HG03097 (cell line): ENCODE measurements at regions not wholly inside any gene's neighbourhood (a gene's known extent, or its start where the extent isn't known, plus 50 kb on each side); places are given as distances from the start of the nearest gene placed in this dataset.
"Not testable (repeated sequence)": the region's sequence is repeated elsewhere in the genome, so short reads cannot be mapped to it uniquely, and the experiment has no call there.

Experiments used
- ATAC-seq: cut with Tn5 transposase; IDR thresholded peaks from one replicate; pipeline ENCODE4 v1.9.1; 2021; ENCODE audit not compliant: unreplicated experiment, low FRiP score

DNA sequence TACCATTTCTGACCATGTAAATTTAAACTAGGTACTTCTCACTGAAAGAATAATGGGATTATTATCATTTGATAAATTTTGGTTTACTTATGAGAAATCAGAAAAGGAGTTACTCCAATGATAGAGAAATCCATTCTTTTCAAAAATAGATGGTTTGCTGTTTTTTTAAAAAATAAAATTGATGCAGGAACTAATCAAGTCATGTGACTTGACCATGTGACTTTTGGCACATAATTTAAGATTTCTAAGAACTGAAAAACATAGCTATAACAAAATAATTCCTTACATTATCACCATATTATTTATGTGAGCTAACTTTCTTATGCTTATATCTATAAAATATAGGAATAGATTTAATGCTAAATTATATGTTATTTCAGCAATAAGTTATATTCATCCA is 247.1 kb upstream of the FIGN start:
- no peak for ATAC-seq

DNA sequence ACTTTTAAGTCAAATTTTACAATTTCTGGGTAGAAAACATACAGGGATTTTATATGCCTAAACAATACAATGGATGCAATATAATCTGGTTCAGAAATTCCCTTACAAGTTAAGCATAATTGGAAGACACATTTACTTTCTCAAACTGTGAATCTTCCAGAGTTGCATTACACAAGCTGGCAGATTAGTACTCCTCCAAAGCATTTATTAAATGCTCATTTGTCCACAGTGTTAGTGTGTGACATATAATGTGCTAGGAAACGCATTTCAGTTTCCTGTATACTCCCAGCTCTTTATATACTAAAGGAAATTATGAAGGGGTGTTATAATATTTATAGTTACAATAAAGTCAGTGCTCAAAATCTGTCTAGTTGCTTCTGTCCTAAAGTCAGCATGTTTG is 239.0 kb upstream of the FIGN start:
- ATAC-seq: no peak

DNA sequence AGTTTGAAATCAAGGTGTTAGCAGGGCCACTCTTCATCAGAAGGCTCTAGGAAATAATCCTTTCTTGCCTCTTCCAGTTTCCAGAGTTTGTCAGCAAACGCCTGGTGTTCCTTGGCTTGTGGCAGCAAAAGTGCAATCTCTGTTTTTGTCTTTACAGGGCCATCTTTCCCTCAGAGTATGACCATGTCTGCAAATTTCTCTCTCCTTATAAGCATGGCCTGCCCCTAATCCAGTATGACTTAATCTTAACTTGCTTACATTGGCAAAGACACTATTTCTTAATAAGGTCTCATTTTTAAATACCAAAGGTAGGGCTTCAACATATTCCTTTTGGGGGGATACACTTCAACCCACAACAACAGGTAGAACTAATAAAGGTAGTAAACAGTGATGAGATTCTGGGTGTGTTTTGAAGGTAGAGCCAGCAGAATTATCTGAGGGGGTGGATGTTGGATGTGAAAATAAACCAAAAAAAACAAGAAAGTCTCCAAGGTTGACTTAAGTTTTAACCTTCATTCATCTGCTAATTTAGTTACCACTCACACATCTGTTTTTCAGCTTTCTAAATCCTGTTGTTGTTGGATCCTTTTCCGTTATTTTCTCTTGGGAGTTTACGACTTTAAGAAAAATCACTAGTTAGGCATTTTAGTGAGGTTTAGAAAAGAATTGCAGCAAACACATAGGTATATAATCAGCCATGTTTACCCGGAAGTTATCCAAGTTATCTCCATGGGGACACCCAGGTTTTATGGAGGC is 234.4 kb upstream of the FIGN start:
- no peak for ATAC-seq

DNA sequence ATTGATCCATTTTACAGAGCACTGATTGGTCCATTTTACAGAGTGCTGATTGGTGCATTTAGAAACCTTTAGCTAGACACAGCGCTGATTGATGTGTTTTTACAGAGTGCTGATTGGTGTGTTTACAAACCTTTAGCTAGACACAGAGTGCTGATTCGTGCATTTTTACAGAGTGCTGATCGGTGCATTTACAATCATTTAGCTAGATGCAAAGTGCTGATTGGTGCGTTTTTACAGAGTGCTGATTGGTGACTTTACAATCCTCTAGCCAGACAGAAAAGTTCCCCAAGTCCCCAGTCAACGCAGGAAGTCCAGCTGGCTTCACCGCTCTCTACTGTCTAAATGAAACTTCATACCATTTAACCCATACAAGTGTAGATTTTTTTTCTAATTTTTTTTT is 228.5 kb upstream of the FIGN start:
- ATAC-seq: not testable (repeated sequence)

DNA sequence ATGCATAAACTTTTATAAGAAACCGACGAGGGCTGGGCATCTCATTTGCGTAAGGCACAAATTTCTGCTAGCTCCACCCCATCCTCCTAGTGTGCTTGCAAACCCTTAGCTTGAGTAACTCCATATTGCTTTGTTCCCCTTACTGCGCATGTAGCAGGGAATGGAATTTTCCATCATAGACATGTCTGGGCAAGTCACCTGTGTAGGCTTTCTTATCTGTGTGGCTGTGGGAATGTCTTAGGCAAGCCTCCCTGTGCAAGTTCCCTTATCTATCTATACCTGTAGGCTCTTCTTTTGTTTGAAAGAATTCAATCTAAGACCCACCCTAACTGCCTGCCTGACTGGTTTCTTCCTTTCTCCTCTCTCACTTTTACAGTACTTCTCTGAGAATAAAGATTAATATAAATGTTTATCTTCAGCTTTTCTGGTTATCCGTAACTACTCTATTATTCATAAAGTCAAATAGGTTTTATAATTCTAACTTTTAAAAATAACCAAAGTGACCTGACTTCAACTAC is 217.6 kb upstream of the FIGN start:
- no peak for ATAC-seq

DNA sequence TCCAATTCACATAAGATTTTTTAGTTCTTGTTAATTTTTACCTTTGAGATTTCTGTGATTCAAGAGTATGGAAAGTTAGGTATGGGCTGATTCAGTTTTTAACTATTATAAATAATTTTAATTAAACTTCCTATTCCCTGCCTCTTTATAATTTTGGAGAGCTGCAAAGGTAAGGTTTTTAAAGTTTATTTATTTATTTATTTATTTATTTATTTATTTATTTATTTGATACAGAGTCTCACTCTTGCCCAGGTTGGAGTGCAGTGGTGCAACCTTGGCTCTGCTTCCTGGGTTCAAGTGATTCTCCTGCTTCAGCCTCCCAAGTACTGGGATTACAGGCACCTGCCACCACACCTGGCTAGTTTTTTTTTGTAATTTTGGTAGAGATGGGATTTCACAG is 215.5 kb upstream of the FIGN start:
- no peak for ATAC-seq

DNA sequence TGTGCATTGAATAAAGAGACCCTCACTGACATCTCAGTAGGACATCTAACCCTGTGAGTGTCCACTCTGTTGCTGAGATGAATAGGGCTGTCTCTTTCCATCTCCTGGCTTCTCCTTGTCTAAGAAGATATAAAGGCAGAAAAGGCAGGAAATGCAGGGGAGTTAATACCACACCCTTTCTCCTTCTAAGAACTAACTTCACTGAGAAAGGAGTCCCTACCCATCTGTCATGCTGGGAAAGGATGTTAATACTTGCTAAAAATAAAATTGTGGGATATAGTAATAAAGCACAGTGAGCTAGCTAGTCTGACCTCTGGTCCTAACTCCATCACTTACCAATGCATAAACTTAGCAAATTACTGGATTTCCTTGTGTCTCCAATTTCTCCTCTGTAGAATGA is 213.9 kb upstream of the FIGN start:
- no peak for ATAC-seq

DNA sequence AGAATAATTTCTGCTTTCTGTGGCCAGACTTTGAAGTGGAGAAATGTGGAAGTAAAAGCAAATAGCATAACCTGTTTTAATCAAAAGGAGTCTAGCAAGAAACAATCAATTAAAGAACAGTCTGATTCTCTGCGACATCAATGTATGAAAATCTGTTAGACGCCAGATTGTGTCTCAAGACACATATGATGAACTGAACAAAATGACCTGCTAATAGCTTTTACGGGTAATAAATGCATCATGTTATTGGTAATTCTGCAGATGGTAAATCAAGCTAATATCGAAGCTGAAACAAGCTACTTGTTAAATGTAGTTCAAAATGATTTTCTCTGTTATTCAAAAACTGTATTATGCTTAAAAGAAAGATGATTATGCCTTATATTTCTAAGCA is 208.5 kb upstream of the FIGN start:
- no peak for ATAC-seq

DNA sequence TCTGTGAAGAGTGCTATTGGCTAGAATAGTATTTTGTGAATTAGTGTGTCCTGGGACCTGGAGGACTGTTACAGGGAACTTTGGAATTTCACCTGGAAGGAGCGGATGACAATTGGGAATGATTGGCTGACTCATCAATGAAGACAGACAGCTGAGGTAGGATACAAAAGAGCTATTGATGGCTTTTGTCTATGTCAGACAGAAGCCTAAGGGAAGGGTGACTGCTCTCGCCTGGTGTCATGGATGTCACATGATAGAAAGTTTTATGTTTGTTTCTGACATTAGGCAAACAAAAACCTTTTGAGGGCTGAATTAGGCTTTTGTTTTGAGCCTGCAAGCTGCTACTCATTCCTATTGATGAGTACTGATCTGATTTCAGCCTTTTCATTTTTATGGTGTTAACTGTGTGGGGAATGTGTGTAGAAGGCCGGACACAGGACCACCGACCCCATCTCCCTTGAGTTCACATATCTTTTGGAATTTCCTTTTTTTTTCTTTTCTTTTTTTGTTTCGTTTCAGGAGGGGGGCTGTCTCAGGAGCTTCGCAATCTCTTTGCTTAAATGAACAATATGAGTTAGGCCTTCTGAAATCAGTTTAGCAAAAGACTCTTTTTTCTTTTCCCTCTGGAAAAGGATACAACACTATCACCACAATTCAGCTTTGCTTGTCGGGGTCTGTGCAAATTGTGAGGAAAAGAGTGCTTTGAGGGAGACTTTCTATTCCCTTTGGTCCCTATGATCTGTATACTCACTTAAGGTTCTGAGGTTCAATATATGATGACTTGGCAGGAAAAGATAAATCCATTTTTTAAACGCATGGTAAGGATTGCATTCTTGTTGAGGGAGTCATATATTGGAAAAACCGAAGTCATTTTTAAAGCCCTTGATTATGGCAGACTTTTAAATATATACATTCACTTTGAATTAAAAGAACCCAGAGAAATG is 207.9 kb upstream of the FIGN start:
- no peak for ATAC-seq

DNA sequence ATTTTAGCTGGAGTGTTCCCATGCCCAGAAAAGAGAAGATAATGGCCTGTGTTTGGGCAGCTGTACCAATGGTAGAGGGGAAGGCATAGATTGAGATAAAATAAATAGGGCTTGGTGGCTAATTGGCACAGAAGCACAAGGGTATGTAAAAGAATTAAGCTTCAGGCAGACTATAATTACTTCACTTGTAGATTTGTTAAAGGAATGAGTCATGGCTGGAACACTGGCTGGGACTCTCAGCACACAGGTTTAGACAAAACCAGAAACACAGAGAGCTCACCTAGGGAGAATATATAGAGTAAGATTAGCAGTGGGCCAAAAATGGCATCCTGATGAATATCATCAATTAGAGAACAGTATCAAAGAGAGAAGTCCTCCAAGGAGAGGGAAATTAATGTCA is 198.3 kb upstream of the FIGN start:
- ATAC-seq: no peak

DNA sequence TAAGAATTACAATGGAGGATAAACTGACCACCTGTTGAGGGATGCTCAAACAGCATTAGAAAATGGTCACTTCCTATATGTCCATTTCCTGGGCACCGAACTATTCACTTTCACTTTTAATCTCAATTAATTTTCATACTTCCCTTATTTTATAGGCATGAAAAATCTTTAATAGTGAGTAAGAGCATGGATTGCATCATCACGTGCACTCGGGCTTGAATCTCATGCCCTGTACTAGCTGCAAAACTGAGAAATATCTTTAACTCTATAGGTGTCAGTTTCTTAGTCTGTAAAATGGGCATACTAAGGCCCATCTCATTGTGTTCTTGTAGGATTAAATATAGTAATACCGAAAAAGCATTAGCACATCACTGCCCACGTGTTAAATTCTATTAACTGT is 183.9 kb upstream of the FIGN start:
- ATAC-seq: no peak

DNA sequence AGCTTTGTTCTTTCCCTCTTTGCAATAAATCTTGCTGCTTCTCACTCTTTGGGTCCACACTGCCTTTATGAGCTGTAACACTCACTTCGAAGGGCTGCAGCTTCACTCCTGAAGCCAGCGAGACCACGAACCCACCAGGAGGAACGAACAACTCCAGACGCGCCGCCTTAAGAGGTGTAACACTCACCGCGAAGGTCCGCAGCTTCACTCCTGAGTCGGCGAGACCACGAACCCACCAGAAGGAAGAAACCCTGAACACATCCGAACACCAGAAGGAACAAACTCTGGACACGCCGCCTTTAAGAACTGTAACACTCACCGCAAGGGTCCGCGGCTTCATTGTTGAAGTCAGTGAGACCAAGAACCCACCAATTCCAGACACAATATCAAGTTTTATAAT is 178.7 kb upstream of the FIGN start:
- ATAC-seq: not testable (repeated sequence)

DNA sequence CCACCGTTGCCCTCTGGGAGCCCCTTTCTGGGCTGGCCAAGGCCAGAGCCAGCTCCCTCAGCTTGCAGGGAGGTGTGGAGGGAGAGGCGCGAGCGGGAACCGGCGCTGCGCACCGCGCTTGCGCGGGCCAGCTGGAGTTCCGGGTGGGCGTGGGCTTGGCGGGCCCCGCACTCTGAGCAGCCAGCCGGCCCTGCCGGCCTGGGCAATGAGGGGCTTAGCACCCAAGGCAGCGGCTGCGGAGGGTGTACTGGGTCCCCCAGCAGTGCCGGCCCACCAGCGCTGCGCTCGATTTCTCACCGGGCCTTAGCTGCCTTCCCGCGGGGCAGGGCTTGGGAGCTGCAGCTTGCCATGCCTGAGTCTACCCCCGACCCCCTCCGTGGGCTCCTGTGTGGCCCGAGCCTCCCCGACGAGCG is 177.7 kb upstream of the FIGN start:
- not testable (repeated sequence) for ATAC-seq

DNA sequence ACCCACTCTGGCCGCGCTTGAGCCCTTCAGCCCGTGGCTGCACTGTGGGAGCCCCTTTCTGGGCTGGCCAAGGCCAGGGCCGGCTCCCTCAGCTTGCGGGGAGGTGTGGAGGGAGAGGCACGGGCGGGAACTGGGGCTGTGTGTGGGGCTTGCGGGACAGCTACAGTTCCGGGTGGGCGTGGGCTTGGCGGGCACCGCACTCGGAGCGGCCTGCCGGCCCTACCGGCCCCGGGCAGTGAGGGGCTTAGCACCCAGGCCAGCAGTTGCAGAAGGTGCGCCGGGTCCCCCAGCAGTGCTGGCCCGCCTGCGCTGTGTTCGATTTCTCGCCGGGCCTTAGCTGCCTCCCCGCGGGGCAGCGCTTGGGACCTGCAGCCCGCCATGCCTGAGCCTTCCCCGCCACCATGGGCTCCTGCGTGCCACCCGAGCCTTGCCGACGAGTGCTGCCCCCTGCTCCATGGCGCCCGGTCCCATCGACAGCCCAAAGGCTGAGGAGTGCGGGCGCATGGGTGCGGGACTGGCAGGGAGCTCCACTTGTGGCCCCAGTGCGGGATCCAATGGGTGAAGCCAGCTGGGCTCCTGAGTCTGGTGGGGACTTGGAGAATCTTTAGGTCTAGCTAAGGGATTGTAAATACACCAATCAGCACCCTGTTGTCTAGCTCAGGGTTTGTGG is 173.7 kb upstream of the FIGN start:
- ATAC-seq: no peak

DNA sequence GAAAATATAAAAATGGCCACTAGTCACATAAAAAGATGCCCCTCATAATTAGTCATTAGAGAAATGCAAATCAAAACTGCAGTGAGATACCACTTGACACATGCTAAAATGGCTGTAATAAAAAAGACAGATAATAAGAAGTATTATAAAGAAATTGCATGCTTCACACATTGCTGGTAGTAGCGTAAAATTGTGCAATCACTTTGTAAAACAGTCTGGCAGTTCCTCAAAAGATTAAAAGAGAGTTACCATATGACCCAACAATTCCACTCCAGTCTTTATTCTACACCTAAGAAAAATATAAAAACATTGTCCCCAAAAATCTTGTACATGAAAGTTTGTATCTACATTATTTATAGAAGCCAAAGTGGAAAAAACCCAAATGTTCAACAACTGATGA is 170.6 kb upstream of the FIGN start:
- ATAC-seq: no peak

DNA sequence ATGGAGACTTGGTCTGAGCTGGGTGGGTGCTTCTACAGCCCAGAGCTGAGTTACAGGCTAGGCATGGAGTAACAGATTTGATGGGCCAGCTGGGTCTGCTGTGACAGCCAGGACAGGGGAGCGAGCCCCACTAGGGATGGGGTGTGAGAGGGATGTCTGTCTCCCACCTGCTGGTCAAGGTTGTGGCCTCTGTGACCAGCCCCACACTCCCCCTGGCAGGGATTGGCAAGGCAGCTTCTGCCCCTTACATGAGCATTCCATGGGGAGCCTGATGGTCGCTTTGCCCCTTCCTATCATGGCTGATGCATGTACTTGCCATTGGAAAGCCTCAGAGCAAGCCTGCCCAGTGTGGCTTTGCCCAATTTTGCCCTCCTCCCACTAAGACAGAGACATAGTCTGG is 162.0 kb upstream of the FIGN start:
- ATAC-seq: no peak

DNA sequence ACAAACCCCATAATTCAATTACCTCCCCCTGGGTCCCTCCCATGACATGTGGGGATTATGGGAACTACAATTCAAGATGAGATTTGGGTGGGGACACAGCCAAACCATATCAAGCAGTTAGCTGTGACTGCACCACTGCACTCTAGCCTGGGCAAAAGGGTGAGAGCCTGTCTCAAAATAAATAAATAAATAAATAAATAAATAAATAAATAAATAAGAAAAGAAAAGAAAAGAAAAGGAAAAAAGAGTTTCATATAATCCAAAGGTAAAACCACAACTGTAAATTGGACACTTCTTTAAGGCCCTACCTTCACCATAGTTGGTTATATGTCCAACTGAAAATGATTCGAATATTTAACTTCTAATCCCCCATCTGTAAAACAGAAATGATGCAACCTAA is 157.6 kb upstream of the FIGN start:
- ATAC-seq: not testable (repeated sequence)

DNA sequence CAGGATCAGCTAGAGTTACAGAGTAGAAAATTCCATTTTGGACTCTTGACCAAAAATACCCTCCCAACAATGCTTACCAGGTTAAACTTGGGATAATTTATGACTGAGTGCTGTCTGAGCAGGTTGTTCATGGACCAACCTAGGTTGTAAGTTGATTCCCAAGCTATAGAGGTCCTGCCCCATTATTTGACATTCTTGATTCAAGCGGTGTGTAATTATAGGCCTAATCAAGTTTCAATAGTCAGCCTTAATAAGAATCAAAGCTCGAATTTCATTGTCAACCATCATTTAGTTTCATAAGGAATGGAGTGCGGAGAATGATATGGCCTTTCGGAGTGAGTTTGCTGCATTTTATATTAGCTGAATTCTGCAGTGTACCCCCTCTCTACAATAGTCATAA is 152.8 kb upstream of the FIGN start:
- no peak for ATAC-seq

DNA sequence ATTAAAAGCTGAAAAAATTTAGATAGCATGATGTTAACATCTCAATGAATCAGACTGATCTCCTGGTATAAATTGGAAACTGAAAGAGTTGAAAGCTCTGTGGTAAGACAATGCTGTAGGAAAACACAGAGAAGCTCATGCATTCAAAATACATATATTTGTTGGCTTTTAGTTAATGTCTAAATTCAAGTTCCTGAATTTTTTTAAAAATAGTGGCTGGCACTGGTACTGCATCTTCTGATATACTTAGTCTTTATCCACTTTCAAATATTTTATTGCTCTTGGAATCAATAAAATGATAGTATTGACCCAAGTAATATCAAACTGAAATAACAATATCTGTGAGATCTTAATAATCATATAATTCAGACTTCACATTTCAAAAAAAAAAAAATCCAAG is 151.4 kb upstream of the FIGN start:
- no peak for ATAC-seq

DNA sequence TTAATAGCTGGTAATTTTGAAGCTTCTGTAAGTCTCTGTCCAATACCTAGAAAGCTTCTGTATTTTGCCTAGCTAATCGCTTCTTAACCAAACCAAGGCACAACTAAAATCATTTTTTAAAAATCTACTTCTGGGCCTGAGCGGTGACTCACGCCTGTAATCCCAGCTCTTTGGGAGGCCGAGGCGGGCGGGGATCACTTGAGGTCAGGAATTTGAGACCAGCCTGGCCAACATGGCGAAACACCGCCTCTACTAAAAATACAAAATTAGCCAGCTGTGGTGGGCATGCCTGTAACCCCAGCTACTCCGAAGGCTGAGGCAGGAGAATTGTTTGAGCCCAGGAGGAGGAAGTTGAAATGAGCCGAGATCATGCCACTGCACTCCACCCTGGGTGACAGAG is 148.6 kb upstream of the FIGN start:
- no peak for ATAC-seq

DNA sequence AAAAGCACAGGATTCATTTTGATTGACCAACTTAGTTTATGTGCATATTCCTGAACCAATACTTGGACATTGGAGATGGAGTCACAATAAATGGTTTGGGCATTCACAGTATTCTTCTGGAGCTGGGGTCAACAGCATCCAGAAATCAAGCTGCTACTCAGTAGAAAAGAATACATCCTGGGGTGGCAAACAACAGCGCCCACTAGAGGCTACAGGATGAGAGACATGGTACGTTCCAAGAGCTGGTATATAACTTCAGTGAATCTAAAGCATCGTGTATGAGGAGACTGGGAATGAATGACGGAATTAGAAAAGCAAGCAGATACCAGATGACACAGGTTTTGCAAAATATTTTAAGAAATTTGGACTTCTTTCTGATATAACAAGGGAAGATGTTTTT is 142.9 kb upstream of the FIGN start:
- ATAC-seq: no peak
